A549 (cell line): ENCODE measurements at regions not wholly inside any gene's neighbourhood (a gene's known extent, or its start where the extent isn't known, plus 50 kb on each side); places are given as distances from the start of the nearest gene placed in this dataset.

Source experiments
- EHMT2 ChIP-seq: fragments of 200-600 bp; sonication (generic); IDR thresholded peaks from 2 replicates; pipeline ENCODE4 v1.6.1; 2016; ENCODE audit warnings: antibody characterized with exemption, low read depth, mild to moderate bottlenecking, moderate library complexity
- EP300 ChIP-seq, 2 experiments: fragments of >200 bp; sonication (Bioruptor Twin); formaldehyde crosslinking; IDR thresholded peaks; 2 replicates in 1 of 2; 3 replicates in 1 of 2; pipeline ENCODE4 v1.6.1; 2016 to 2017
- JUN ChIP-seq, 2 experiments: fragments of >200 bp; sonication (Bioruptor Twin); formaldehyde crosslinking; IDR thresholded peaks; 2 replicates in 1 of 2; 3 replicates in 1 of 2; pipeline ENCODE4 v1.6.1; 2016 to 2017
- KDM1A ChIP-seq: fragments of 200-600 bp; sonication (generic); IDR thresholded peaks from 2 replicates; pipeline ENCODE4 v1.6.1; 2016; ENCODE audit warnings: low read depth, mild to moderate bottlenecking
- POLR2A ChIP-seq: IDR thresholded peaks from 2 replicates; pipeline ENCODE4 v1.6.1; 2012; ENCODE audit warnings: mild to moderate bottlenecking, low read length
- RAD21 ChIP-seq, 2 experiments: fragments of >200 bp in 1 of 2; sonication (Bioruptor Twin) in 1 of 2; formaldehyde crosslinking in 1 of 2; IDR thresholded peaks in 1 of 2; conservative IDR thresholded peaks in 1 of 2; 2 replicates in 1 of 2; 3 replicates in 1 of 2; pipeline ENCODE4 v1.6.1; 2012 to 2018; ENCODE audit warnings: inconsistent platforms in 1 of 2
- RARB ChIP-seq: fragments of 250-450 bp; sonication (Bioruptor Pico); IDR thresholded peaks from 2 replicates; pipeline ENCODE4 v1.8.0; 2021; ENCODE audit warnings: mild to moderate bottlenecking, moderate library complexity
- RFX5 ChIP-seq: fragments of 450-650 bp; IDR thresholded peaks from 2 replicates; pipeline ENCODE4 v1.7.1; 2014; ENCODE audit warnings: antibody characterized with exemption, mild to moderate bottlenecking, moderate library complexity
- ZFP36 ChIP-seq: fragments of 450-650 bp; IDR thresholded peaks from 2 replicates; pipeline ENCODE4 v1.6.1; 2014; ENCODE audit warnings: borderline replicate concordance; ENCODE audit not compliant: partially characterized antibody
- ZNF302 ChIP-seq: fragments of 250-450 bp; sonication (Bioruptor Pico); IDR thresholded peaks from 2 replicates; pipeline ENCODE4 v1.9.0; 2021; ENCODE audit warnings: inconsistent platforms, mild to moderate bottlenecking, moderate library complexity
- TF ChIP-seq, protein P1 (sequence below): fragments of >200 bp; sonication (Bioruptor Twin); formaldehyde crosslinking; IDR thresholded peaks from 3 replicates; pipeline ENCODE4 v1.5.1; 2016
- TF ChIP-seq, protein P2 (sequence below): fragments of 450-650 bp; IDR thresholded peaks from 2 replicates; pipeline ENCODE4 v1.6.1; 2014; ENCODE audit warnings: antibody characterized with exemption
- TF ChIP-seq, protein P3 (sequence below): IDR thresholded peaks from 2 replicates; pipeline ENCODE4 v1.6.1; 2012
- TF ChIP-seq, protein P4 (sequence below): fragments of 150-350 bp; IDR thresholded peaks from 2 replicates; pipeline ENCODE4 v1.6.1; 2014; ENCODE audit warnings: low read depth, mild to moderate bottlenecking, low read length

DNA sequence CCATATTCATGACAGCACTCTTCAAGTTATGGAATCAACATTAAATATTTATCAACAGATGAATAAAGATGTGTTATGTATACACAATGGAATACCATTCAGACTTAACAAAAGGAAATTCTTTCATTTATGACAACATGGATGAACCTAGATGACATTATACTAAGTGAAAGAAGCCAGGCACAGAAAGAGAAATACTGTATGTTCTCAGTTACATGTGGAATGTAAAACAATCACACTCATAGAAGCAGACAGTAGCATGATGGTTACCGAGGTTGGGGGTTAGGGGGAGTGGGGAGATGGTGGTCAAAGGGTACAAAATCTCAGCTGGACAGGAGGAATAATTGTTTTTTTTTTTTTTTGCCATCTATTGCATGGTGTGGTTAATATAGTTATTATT is 431.9 kb downstream of the DMAC1 start:
- TF ChIP-seq, protein P1, sequence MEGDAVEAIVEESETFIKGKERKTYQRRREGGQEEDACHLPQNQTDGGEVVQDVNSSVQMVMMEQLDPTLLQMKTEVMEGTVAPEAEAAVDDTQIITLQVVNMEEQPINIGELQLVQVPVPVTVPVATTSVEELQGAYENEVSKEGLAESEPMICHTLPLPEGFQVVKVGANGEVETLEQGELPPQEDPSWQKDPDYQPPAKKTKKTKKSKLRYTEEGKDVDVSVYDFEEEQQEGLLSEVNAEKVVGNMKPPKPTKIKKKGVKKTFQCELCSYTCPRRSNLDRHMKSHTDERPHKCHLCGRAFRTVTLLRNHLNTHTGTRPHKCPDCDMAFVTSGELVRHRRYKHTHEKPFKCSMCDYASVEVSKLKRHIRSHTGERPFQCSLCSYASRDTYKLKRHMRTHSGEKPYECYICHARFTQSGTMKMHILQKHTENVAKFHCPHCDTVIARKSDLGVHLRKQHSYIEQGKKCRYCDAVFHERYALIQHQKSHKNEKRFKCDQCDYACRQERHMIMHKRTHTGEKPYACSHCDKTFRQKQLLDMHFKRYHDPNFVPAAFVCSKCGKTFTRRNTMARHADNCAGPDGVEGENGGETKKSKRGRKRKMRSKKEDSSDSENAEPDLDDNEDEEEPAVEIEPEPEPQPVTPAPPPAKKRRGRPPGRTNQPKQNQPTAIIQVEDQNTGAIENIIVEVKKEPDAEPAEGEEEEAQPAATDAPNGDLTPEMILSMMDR = no peak
- no peak for TF ChIP-seq JUN (IDR thresholded peaks at IDR 0.05)
- TF ChIP-seq POLR2A = no peak
- TF ChIP-seq, protein P2, sequence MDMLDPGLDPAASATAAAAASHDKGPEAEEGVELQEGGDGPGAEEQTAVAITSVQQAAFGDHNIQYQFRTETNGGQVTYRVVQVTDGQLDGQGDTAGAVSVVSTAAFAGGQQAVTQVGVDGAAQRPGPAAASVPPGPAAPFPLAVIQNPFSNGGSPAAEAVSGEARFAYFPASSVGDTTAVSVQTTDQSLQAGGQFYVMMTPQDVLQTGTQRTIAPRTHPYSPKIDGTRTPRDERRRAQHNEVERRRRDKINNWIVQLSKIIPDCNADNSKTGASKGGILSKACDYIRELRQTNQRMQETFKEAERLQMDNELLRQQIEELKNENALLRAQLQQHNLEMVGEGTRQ = no peak
- TF ChIP-seq, protein P3, sequence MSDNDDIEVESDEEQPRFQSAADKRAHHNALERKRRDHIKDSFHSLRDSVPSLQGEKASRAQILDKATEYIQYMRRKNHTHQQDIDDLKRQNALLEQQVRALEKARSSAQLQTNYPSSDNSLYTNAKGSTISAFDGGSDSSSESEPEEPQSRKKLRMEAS = no peak
- TF ChIP-seq, protein P4, sequence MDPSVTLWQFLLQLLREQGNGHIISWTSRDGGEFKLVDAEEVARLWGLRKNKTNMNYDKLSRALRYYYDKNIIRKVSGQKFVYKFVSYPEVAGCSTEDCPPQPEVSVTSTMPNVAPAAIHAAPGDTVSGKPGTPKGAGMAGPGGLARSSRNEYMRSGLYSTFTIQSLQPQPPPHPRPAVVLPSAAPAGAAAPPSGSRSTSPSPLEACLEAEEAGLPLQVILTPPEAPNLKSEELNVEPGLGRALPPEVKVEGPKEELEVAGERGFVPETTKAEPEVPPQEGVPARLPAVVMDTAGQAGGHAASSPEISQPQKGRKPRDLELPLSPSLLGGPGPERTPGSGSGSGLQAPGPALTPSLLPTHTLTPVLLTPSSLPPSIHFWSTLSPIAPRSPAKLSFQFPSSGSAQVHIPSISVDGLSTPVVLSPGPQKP = no peak
- TF ChIP-seq RFX5 = no peak
- no peak for TF ChIP-seq RAD21 (conservative IDR thresholded peaks at IDR 0.05 in 1 of 2, IDR thresholded peaks at IDR 0.05 in 1 of 2)
- no peak for TF ChIP-seq EP300 (IDR thresholded peaks at IDR 0.05)
- no peak for TF ChIP-seq ZNF302
- TF ChIP-seq EHMT2 = no peak
- TF ChIP-seq ZFP36 = no peak
- TF ChIP-seq KDM1A = no peak
- TF ChIP-seq RARB (CRISPR knock-in tag) = no peak
